Right atrium auricular region (tissue), 2 donors: ENCODE measurements at regions not wholly inside any gene's neighbourhood (a gene's known extent, or its start where the extent isn't known, plus 50 kb on each side); places are given as distances from the start of the nearest gene placed in this dataset.

Experiments
- DNase-seq: peaks from one replicate; pipeline ENCODE4 v3.0.0-alpha.2; 2019; ENCODE audit warnings: low spot score
- H3K27ac ChIP-seq, 2 donors: fragments of 200-600 bp; sonication (generic); 1 replicate in 1 of 2; 2 replicates in 1 of 2; pipeline ENCODE4 v1.5.1; 2016 to 2019
- H3K27me3 ChIP-seq, 2 donors: fragments of 200-600 bp; sonication (generic); one replicate each; pipeline versions ENCODE4 v1.5.1 to v1.6.0; 2017 to 2019
- H3K36me3 ChIP-seq: fragments of 200-600 bp; sonication (generic); one replicate; pipeline ENCODE4 v1.5.1; 2016
- H3K4me1 ChIP-seq, 2 donors: fragments of 200-600 bp; sonication (generic); one replicate each; pipeline versions ENCODE4 v1.5.1 to v1.6.0; 2017 to 2019
- H3K4me3 ChIP-seq, 2 donors: fragments of 200-600 bp; sonication (generic); 1 replicate in 1 of 2; 2 replicates in 1 of 2; pipeline ENCODE4 v1.5.1; 2017 to 2019; ENCODE audit warnings: mild to moderate bottlenecking in 1 of 2, moderate library complexity in 1 of 2
- H3K9me3 ChIP-seq, 2 donors: fragments of 200-600 bp; sonication (generic); one replicate each; pipeline ENCODE4 v1.5.1; 2019
- TF ChIP-seq, protein P1 (sequence below), 2 donors: fragments of 200-600 bp; sonication (generic); IDR thresholded peaks; one replicate each; pipeline ENCODE4 v1.5.1; 2019; ENCODE audit warnings: antibody characterized with exemption in 2 of 2

DNA sequence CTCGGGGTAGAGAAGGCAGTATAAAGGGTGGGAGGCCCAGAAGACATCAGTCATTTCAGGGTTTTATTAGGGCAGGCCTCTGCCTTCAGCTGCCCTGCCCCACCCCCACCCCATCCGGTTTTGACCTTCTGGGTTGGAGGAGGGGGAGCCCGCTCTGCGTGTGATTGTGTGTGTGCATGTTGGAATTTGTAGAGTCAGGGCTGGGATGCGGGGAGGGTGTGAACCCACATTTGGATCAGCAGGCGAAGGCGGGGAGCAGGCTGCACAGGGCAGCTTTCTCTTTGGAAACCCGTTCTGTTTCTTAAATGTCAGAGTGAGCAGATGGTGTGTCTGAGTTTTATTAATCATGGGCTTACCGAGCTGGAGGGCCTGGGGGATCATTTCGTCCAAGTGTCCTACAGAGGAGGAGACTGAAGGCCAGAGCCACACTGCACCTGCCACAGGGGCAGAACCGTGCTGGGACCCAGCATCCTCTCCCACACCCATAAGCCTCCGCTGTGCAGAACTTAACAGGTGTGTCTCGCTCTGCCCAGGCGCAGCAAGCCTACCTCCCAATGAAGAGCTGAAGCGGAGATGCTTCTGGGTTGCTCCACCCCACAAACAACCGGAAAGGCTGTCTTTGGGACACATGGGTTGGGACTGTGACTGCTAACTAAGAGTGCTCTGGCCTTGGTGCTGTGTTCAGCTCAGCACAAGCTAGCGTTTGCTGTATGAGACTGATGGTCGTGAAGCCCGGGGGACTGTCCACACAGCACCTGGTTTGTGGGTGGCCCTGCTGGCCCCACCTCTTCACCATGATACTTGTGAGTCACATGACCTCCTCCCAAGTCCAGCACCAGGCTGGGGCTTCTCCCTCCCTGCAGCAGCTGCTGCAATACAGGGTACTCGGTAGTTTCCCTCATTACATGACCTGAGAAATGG, 70.9 kb upstream of the GSE1 start:
- no peak for DNase-seq
- no peaks in the 10 kb centered on the region for H3K27me3 ChIP-seq
- TF ChIP-seq, protein P1, sequence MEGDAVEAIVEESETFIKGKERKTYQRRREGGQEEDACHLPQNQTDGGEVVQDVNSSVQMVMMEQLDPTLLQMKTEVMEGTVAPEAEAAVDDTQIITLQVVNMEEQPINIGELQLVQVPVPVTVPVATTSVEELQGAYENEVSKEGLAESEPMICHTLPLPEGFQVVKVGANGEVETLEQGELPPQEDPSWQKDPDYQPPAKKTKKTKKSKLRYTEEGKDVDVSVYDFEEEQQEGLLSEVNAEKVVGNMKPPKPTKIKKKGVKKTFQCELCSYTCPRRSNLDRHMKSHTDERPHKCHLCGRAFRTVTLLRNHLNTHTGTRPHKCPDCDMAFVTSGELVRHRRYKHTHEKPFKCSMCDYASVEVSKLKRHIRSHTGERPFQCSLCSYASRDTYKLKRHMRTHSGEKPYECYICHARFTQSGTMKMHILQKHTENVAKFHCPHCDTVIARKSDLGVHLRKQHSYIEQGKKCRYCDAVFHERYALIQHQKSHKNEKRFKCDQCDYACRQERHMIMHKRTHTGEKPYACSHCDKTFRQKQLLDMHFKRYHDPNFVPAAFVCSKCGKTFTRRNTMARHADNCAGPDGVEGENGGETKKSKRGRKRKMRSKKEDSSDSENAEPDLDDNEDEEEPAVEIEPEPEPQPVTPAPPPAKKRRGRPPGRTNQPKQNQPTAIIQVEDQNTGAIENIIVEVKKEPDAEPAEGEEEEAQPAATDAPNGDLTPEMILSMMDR (IDR thresholded peaks at IDR 0.05), result no peak
- peaks cover 0 to 9% of the 10 kb centered on the region in 2 donors for H3K9me3 ChIP-seq
- peaks cover 0 to 8% of the 10 kb centered on the region in 2 donors for H3K4me1 ChIP-seq
- no peaks in the 10 kb centered on the region for H3K36me3 ChIP-seq
- H3K4me3 ChIP-seq, result no peak overlapping the region
- no peak overlapping the region for H3K27ac ChIP-seq

DNA sequence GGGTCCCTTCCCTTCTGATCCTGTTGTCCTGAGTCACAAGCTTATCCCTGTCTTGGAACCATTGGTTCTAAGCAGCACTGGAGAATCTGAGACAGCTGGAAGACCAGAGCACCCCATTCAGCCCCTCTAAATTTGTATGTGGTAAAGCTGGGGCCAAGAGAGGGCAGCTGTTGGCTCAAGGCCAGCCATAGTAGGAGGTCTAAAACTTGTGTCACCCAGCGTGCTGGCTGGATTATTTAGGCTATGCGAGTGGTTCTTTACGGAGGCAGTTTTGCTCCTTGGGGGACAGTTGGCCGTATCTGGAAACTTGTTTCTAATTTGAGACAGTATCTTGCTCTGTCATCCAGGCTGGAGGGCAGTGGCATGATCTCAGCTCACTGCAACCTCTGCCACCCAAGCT, 69.6 kb upstream of the GSE1 start:
- Histone ChIP-seq H3K4me3 (no peak overlapping the region), H3K4me1 (peaks cover 0 to 7% of the 10 kb centered on the region in 2 donors), H3K27me3 (no peaks in the 10 kb centered on the region), H3K9me3 (peaks cover 0 to 9% of the 10 kb centered on the region in 2 donors), H3K36me3 (no peaks in the 10 kb centered on the region), H3K27ac (no peak overlapping the region)
- no peak for DNase-seq
- TF ChIP-seq, protein P1 (IDR thresholded peaks at IDR 0.05), result no peak

DNA sequence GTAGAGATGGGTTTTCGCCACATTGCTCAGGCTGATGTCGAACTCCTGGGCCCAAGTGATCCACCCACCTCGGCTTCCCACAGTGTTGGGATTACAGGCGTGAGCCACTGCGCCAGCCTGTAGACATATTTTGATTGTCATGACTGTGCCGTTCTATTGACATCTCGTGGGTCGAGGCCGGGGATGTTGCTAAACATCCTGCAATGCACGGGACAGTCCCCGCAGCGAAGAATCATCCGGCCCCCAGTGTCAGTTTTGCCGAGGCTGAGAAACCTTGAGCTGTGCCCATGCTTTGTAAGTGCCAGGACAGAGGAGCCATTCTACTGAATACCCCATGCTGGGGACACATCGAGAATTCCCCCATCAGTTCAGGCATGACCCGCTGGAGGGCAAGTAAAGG, 69.1 kb upstream of the GSE1 start:
- DNase-seq, result no peak
- Histone ChIP-seq H3K4me1 (peaks cover 0 to 7% of the 10 kb centered on the region in 2 donors), H3K27me3 (no peaks in the 10 kb centered on the region), H3K36me3 (no peaks in the 10 kb centered on the region), H3K4me3 (no peak overlapping the region), H3K9me3 (peaks cover 0 to 9% of the 10 kb centered on the region in 2 donors), H3K27ac (no peak overlapping the region)
- TF ChIP-seq, protein P1 (IDR thresholded peaks at IDR 0.05), result no peak

DNA sequence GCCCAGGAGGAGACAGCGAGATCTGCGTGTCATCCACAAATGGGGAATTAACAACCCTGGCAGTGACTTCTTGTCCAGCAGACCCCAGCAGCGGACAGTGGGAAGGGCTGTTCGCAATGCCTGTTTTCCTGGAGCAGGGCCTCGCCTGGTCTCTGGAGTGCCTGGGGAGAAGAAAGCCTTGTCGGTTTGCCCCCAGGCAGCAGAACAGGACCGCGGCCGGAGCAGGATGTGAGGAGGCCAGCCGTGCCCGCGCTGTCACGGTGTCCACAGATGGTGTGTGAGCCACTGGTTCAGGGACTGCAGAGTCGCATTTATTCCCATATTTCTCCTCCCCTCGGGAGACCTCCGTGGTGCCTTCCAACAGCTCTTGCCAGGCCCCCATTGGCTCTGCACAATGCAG, 68.5 kb upstream of the GSE1 start:
- Histone ChIP-seq H3K9me3 (peaks cover 0 to 5% of the 10 kb centered on the region in 2 donors), H3K4me3 (no peak overlapping the region), H3K27me3 (no peaks in the 10 kb centered on the region), H3K36me3 (no peaks in the 10 kb centered on the region), H3K4me1 (peaks cover 0 to 7% of the 10 kb centered on the region in 2 donors), H3K27ac (no peak overlapping the region)
- DNase-seq, result no peak
- TF ChIP-seq, protein P1 (IDR thresholded peaks at IDR 0.05), result no peak

DNA sequence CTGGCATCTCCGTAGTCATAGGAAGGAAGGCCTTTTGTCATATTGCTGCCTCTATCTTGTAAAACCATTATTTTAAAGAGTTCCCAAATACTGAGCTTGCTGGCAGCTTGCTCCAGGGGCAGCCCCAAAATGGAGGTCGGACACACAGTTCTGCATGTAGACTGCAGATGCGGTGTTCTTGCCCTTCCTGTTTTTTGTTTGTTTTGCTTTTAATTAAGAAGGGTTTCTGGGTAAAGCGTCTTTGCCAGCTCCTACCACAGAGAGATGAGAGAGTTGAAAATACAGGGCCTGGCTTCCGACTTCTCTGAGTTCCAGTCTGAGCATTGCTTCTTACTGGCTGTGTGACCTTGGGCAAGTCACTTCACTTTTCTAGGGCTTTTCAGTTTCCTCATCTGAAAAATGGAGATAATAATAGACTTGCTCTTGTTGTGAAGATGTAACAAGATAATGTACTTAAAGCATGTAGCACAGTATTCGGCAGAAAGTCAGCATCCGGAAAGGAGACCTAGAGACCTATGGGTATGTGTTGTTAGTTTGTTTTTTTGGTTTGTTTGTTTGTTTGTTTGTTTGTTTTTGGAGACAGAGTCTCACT, 67.8 kb upstream of the GSE1 start:
- H3K4me3 ChIP-seq, result no peak overlapping the region
- H3K27ac ChIP-seq, result no peak overlapping the region
- no peaks in the 10 kb centered on the region for H3K27me3 ChIP-seq
- H3K9me3 ChIP-seq, result no peaks in the 10 kb centered on the region
- no peak for DNase-seq
- H3K36me3 ChIP-seq, result no peaks in the 10 kb centered on the region
- H3K4me1 ChIP-seq, result peaks cover 0 to 13% of the 10 kb centered on the region in 2 donors
- TF ChIP-seq, protein P1 (IDR thresholded peaks at IDR 0.05), result no peak
